ENCODE measurements at regions not wholly inside any gene's neighbourhood (a gene's known extent, or its start where the extent isn't known, plus 50 kb on each side); places are given as distances from the start of the nearest gene placed in this dataset.

- Histone ChIP-seq H3K4ac (ENCODE audit: low read depth, low read length) (peak overlapping the region; percentile 69), H3K36me3 (ENCODE audit: control insufficient read depth, insufficient read depth, low read length) (no peaks in the 10 kb centered on the region), H2BK5ac (ENCODE audit: low read depth, low read length, poor library complexity, severe bottlenecking) (peak overlapping the region; percentile 60), H3K4me3 (ENCODE audit: insufficient read depth, low read depth, low read length) (no peak overlapping the region), H3K9ac (ENCODE audit: low read depth, low read length) (no peak overlapping the region), H3K9me1 (ENCODE audit: insufficient read depth, low read length) (peaks cover 19% of the 10 kb centered on the region), H2BK20ac (ENCODE audit: low read depth, low read length) (peak overlapping the region; percentile 73; the same call in 1 of the 2 replicates), H3K27me3 (ENCODE audit: control insufficient read depth, insufficient read depth, low read length) (no peaks in the 10 kb centered on the region), H4K91ac (ENCODE audit: insufficient read depth, low read depth, low read length) (0 out of 2 replicates have a peak overlapping the region, but pooled peaks have one; percentile 43), H2BK120ac (ENCODE audit: low read depth, low read length) (peak overlapping the region; percentile 48), H2AK5ac (ENCODE audit: low read depth, low read length) (peak overlapping the region; percentile 54; the same call in 1 of the 2 replicates), H2AK9ac (replicated peaks; ENCODE audit: low read depth, low read length, poor library complexity) (no peak overlapping the region), H3K9me3 (ENCODE audit: control insufficient read depth, insufficient read depth, low read length) (no peaks in the 10 kb centered on the region), H2AFZ (replicated peaks; ENCODE audit: low read length, poor library complexity) (no peak overlapping the region), H4K8ac (ENCODE audit: low read depth in 2 of 2, low read length in 2 of 2) (peak overlapping the region in 1 of 2 experiments; percentile 61; a peak in 3 of 4 replicates), H3K79me1 (ENCODE audit: low read depth in 1 of 2, low read length in 2 of 2) (peaks cover 0 to 4% of the 10 kb centered on the region in 2 experiments; a peak in 1 of 4 replicates), H3K14ac (replicated peaks; ENCODE audit: low read depth, low read length) (0 out of 2 replicates have a peak overlapping the region, but pooled peaks have one; percentile 65), H4K5ac (ENCODE audit: low read depth, low read length) (no peak overlapping the region), H2BK15ac (ENCODE audit: low read depth, low read length) (peak overlapping the region; percentile 47; the same call in 1 of the 3 replicates), H3K18ac (ENCODE audit: low read depth, low read length) (peak overlapping the region; percentile 61; the same call in 1 of the 2 replicates), H3K4me1 (ENCODE audit: control insufficient read depth, insufficient read depth, low read length) (peaks cover 24% of the 10 kb centered on the region), H4K20me1 (ENCODE audit: insufficient read depth, low read length) (no peaks in the 10 kb centered on the region), H3K27ac (ENCODE audit: insufficient read depth, low read length) (no peak overlapping the region), H3K56ac (ENCODE audit: extremely low read depth, insufficient read depth, low read length) (no peak overlapping the region), H3K4me2 (ENCODE audit: low read depth, low read length) (peak overlapping the region; percentile 68), H3K23ac (ENCODE audit: low read depth, low read length) (peak overlapping the region; percentile 72)
- dilution Hi-C loops (cut with HindIII; ENCODE audit: low sequenced_read_pairs, unreplicated experiment), result no loop called here
- peak; percentile 54 for DNase-seq
- TF ChIP-seq CEBPB (IDR thresholded peaks at IDR 0.05; ENCODE audit: low read depth, low read length), result no peak
- no peak for TF ChIP-seq RCOR1 (IDR thresholded peaks at IDR 0.05; ENCODE audit: insufficient replicate concordance, low read length)
- ChIA-PET CTCF (no interaction called here), POLR2A (ENCODE audit: unreplicated experiment) (no interaction called here)
- BruUV-seq (replicated peaks), result no TSS peak
- intact Hi-C loops (cut with micrococcal nuclease), result no loop called here
- peak; percentile 52 for ATAC-seq (ENCODE audit: low read depth)
- WGBS, 2 experiments (ENCODE audit: extremely low coverage in 2 of 2, insufficient read length in 1 of 2), result 100% methylated on average over 1 of the region's 7 CpGs; no CpG with 5 or more reads in 1 of the 2 experiments
- in situ Hi-C loops (cut with MboI; ENCODE audit: low sequenced_read_pairs), result no loop called here
Observed at GRCh38 chr13:106372199-106373155, 163.0 kb downstream of the EFNB2 start.

All from IMR-90 (cell line).